Immature natural killer cell (primary cell): ENCODE measurements at regions not wholly inside any gene's neighbourhood (a gene's known extent, or its start where the extent isn't known, plus 50 kb on each side); places are given as distances from the start of the nearest gene placed in this dataset.

Source experiments
- DNase-seq, 3 donors: peaks; one replicate each; pipeline ENCODE4 v3.0.0; 2022; ENCODE audit warnings: mixed read lengths in 1 of 3
- H3K27ac Mint-ChIP-seq, 6 donors: one replicate each; pipeline ENCODE4 v1.8.0; 2020; ENCODE audit warnings: mixed read lengths in 6 of 6, mild to moderate bottlenecking in 5 of 6, inconsistent platforms in 4 of 6, moderate library complexity in 3 of 6
- H3K27me3 Mint-ChIP-seq, 3 donors: one replicate each; pipeline ENCODE4 v1.8.0; 2020 to 2021; ENCODE audit warnings: low read depth in 3 of 3, mild to moderate bottlenecking in 3 of 3, mixed read lengths in 3 of 3, moderate library complexity in 3 of 3, inconsistent platforms in 1 of 3
- H3K36me3 Mint-ChIP-seq, 3 donors: one replicate each; pipeline ENCODE4 v1.8.0; 2020; ENCODE audit warnings: mixed read lengths in 3 of 3, inconsistent platforms in 2 of 3, mild to moderate bottlenecking in 2 of 3
- H3K4me1 Mint-ChIP-seq, 2 donors: one replicate each; pipeline ENCODE4 v1.8.0; 2020; ENCODE audit warnings: inconsistent platforms in 2 of 2, mild to moderate bottlenecking in 2 of 2, mixed read lengths in 2 of 2, moderate library complexity in 1 of 2
- H3K4me3 Mint-ChIP-seq, 5 donors: one replicate each; pipeline ENCODE4 v1.8.0; 2020; ENCODE audit warnings: mild to moderate bottlenecking in 5 of 5, mixed read lengths in 5 of 5, inconsistent platforms in 3 of 5, moderate library complexity in 3 of 5
- H3K9me3 Mint-ChIP-seq, 6 donors: one replicate each; pipeline ENCODE4 v1.8.0; 2020; ENCODE audit warnings: mild to moderate bottlenecking in 6 of 6, mixed read lengths in 6 of 6, inconsistent platforms in 4 of 6, moderate library complexity in 3 of 6

DNA sequence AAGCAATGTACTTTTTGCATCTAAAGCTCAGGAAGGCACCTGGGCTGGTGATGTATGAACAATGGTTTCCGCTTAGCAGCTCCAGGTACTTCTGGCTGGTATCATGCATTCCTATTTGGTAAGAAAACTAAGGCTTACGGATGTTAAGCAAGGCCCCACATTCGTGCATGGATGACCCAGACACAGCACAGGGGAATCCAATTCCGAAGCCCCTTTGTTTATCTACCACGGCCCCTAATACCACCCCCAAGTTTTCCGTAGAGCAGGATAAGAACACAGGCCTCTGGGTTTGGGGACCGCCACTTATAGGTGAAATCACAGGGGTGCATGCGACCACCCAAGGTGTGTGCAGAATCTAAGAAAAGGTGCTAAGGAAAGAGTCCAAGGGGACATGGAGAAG is 192.1 kb upstream of the ID2 start:
- Mint-ChIP-seq H3K4me3 (peak overlapping the region in 4 of 5 donors; percentile 34 to 92 (median 69)), H3K4me1 (peaks cover 66 to 71% of the 10 kb centered on the region in 2 donors), H3K27me3 (peaks cover 6 to 20% (median 9%) of the 10 kb centered on the region in 3 donors), H3K27ac (peak overlapping the region; percentile 97 to 100 (median 98)), H3K36me3 (no peaks in the 10 kb centered on the region), H3K9me3 (no peaks in the 10 kb centered on the region)
- DNase-seq, result no peak

DNA sequence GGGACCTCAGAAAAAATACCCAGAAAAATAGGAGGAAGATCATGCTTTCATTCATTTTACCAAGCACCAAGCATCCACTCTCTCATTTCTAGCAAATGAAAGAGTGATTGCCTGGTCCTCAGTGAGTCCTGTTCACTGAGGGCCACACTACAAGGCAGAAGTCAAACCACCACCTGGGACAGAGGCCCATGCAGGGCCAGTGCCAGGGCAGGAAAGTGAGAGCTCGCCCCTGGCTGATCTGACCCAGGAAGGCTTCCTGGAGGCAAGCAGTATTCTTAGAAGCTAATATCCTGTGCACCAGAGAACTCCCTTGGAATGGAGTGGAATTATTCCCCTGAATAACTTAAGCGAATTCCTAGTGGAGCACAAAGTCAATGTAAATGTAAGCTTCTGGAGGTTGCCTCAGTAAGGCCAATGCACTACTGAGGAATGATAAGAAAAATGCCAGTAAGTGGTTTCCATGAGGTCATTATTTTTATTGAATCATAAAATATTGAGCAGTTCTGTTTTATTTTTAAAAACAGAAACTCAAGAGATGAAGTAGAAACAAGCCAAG is 191.6 kb upstream of the ID2 start:
- Mint-ChIP-seq H3K36me3 (no peaks in the 10 kb centered on the region), H3K4me3 (peak overlapping the region in 4 of 5 donors; percentile 30 to 84 (median 44)), H3K4me1 (peaks cover 61 to 66% of the 10 kb centered on the region in 2 donors), H3K9me3 (no peaks in the 10 kb centered on the region), H3K27ac (peak overlapping the region; percentile 97 to 100 (median 98)), H3K27me3 (peaks cover 6 to 20% (median 9%) of the 10 kb centered on the region in 3 donors)
- no peak for DNase-seq

DNA sequence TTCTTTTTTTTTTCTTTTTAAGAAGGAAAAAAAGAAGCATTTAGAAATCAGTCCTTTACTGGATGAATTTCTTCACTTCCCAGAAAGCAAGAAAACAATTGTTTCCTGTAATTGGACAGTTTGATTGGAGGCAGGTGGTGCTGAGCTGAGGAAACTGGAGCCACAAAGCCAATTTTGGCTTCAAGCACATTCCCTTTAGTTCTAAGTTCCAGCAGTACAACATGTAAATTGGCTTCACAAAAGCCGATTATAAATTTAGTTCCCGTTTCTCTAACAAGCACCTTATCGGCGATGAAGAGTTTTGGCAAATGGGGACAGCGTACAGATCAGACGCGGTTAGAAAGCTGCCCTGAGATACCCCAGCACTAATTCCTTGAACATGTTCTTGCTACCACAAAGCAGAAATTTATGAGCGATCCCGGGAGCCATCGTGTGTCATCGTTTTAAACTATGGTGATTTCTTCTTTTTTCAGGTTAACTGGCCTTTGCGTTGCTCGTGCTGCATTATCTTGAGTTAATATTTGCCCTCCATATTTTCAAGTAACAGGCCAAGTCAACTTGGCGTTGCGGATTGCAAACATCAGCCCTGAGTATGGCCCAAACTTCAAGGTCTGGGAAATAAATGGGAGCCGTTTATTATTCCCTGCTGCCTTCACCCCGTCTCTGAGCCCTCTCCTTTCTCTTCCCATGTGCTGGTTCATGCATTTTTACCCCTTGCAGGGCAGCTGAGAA is 190.4 kb upstream of the ID2 start:
- Mint-ChIP-seq H3K27ac (peak overlapping the region; percentile 71 to 99 (median 98)), H3K4me1 (peaks cover 54 to 62% of the 10 kb centered on the region in 2 donors), H3K9me3 (no peaks in the 10 kb centered on the region), H3K27me3 (peaks cover 6 to 17% (median 9%) of the 10 kb centered on the region in 3 donors), H3K36me3 (no peaks in the 10 kb centered on the region), H3K4me3 (no peak overlapping the region)
- DNase-seq, result no peak

DNA sequence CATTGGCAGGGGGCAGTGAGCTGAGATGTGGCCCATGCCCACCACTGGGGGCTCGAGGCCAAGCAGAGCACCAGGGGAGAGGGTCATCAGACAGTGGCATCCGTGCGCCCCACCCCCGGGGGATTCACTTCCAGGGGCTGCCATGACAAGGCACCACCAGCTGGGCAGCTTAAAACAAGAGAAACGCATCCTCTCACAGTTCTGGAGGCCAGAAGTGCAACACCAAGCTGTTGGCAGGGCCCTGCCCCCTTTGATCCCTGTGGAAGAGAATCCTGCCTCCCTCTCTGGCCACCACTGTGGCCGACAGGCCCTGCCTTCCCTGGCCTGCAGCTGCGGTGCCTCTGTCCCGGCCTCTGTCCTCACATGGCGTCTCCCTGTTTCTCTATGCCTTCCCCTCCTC is 187.7 kb upstream of the ID2 start:
- no peak for DNase-seq
- Mint-ChIP-seq H3K36me3 (no peaks in the 10 kb centered on the region), H3K4me1 (peaks cover 28 to 44% of the 10 kb centered on the region in 2 donors), H3K9me3 (no peaks in the 10 kb centered on the region), H3K27ac (peak overlapping the region in 3 of 6 donors; percentile 17 to 59 (median 33)), H3K4me3 (no peak overlapping the region), H3K27me3 (peaks cover 0 to 4% (median 0%) of the 10 kb centered on the region in 3 donors)

DNA sequence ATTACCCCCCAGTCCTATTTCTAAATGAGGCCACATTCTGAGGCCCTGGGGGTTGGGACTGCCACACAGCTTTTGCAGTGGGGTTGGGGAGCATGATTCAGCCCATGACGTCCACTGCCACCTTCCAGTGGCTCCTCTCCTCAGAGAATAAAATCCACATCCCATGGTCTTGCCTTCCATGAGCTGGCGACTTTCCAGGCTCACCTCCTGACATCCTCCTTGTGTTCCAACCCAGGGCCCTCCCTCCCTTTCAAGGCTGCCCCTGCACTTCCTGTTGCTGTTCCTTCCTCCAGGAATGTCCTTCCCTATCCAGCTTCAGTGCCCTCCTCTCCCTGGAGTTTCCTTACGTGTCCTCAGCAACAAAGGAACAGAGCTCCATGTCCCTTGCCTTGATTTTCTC is 187.3 kb upstream of the ID2 start:
- Mint-ChIP-seq H3K4me1 (peaks cover 24 to 41% of the 10 kb centered on the region in 2 donors), H3K9me3 (no peaks in the 10 kb centered on the region), H3K4me3 (no peak overlapping the region), H3K27ac (peak overlapping the region in 4 of 6 donors; percentile 17 to 81 (median 46)), H3K27me3 (peaks cover 0 to 4% (median 0%) of the 10 kb centered on the region in 3 donors), H3K36me3 (no peaks in the 10 kb centered on the region)
- DNase-seq, result no peak

DNA sequence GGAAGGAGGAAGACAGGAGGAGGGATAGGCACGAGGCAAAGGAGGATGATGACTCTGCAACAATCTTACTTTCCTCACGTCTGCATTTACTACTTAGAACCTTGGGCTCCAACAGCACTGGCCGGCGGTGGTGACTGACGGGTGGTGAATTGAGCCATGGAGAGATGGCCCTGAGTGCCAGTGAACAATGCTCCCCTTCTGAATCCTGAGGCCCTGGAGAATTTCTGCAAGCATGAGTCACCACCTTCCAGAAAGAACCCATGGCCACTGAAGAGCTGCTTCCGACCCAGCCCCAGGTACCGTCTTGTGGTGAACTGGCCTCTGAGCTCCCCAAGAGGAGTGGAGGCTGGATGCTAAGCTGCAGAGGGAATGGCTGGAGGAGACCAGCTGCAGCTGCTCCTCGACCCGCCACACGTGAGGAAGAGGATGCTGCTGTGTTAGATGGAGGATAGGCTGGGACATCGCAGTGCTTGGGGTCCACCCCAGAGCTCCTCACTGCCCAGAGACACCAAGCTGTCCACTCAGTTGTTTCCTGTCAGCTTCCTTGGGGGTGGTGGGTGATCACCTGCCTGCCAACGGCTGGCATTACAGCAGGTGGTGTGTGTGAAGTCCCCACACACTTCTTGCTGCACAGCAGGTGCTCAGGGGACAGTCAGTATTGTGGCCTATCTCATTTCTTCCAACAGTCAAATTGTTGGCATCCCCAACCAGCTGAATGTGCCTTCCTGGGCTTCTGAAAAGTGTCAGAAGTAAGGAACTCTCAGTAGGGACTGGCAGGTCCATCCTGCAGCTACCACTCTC is 186.5 kb upstream of the ID2 start:
- peaks cover 16 to 33% of the 10 kb centered on the region in 2 donors for H3K4me1 Mint-ChIP-seq
- H3K27ac Mint-ChIP-seq, result no peak overlapping the region
- peaks cover 0 to 5% (median 0%) of the 10 kb centered on the region in 3 donors for H3K27me3 Mint-ChIP-seq
- no peak for DNase-seq
- no peak overlapping the region for H3K4me3 Mint-ChIP-seq
- no peaks in the 10 kb centered on the region for H3K36me3 Mint-ChIP-seq
- H3K9me3 Mint-ChIP-seq, result no peaks in the 10 kb centered on the region

DNA sequence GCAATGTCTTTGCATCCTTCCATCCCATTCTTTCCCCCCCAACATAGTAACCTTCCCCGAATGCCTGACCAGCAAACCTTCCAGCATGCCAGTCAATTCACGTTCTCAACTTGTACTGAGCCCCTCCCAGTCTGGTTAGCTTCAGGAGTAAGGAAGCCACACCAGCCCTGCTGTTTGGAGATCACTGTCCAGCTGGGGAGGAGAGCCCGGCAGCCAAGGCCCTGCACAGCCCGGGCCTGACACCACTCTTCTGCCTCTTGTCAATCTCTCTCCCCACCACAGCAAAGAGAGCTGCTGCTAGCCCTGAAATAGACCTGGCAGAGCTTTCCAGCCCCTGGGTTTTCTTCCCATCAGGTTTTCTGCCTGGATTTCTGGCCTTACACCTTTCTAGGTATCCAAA is 185.8 kb upstream of the ID2 start:
- H3K27me3 Mint-ChIP-seq, result peaks cover 0 to 6% (median 0%) of the 10 kb centered on the region in 3 donors
- H3K4me3 Mint-ChIP-seq, result no peak overlapping the region
- peak overlapping the region in 3 of 6 donors; percentile 33 to 53 (median 47) for H3K27ac Mint-ChIP-seq
- H3K9me3 Mint-ChIP-seq, result no peaks in the 10 kb centered on the region
- peaks cover 11 to 26% of the 10 kb centered on the region in 2 donors for H3K4me1 Mint-ChIP-seq
- DNase-seq, result no peak
- H3K36me3 Mint-ChIP-seq, result no peaks in the 10 kb centered on the region

DNA sequence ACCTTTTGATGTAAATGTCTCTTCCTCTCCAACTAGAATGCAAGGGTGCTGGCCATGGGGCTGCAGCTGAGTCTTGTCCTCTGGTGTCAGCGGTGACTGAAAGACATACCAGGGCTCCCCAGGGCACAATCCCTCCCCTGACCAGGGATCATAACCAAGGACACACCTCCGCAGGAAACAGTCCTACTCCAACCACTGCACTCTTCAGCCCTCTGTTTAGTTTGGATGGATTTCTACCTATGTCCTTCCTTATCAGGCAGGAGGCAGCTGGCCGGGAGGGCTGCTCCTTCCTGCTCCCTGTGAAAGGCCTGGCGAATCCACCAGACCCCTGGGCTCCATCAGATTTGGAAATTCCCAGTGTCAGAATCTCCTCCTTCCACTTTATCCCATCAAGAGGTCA is 185.2 kb upstream of the ID2 start:
- Mint-ChIP-seq H3K9me3 (no peaks in the 10 kb centered on the region), H3K36me3 (no peaks in the 10 kb centered on the region), H3K27me3 (peaks cover 0 to 6% (median 0%) of the 10 kb centered on the region in 3 donors), H3K4me3 (no peak overlapping the region), H3K4me1 (peaks cover 6 to 21% of the 10 kb centered on the region in 2 donors), H3K27ac (peak overlapping the region in 4 of 6 donors; percentile 33 to 53 (median 45))
- DNase-seq, result no peak

DNA sequence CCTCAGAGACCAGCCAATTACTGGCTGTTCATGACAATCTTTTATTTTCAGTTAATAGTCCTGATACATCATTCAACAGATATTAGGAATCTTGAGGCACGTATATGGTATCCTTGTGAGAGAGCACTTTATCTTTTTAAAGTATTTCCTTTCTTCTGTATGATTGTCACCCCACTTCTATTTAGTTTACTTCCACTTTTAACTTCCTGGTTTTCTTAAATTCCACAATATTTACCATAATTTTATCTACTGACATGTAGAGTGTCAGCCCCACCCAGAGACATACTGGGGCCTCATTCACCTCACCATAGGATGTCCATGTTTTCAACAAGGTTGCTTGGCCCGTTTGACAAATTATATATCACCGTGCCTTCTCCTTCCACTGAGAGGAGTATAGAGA is 182.9 kb upstream of the ID2 start:
- no peaks in the 10 kb centered on the region for H3K36me3 Mint-ChIP-seq
- no peaks in the 10 kb centered on the region for H3K9me3 Mint-ChIP-seq
- DNase-seq, result no peak
- H3K27me3 Mint-ChIP-seq, result peaks cover 0 to 4% (median 0%) of the 10 kb centered on the region in 3 donors
- H3K4me1 Mint-ChIP-seq, result peaks cover 6 to 19% of the 10 kb centered on the region in 2 donors
- peak overlapping the region in 2 of 6 donors; percentile 3 to 43 for H3K27ac Mint-ChIP-seq
- no peak overlapping the region for H3K4me3 Mint-ChIP-seq

DNA sequence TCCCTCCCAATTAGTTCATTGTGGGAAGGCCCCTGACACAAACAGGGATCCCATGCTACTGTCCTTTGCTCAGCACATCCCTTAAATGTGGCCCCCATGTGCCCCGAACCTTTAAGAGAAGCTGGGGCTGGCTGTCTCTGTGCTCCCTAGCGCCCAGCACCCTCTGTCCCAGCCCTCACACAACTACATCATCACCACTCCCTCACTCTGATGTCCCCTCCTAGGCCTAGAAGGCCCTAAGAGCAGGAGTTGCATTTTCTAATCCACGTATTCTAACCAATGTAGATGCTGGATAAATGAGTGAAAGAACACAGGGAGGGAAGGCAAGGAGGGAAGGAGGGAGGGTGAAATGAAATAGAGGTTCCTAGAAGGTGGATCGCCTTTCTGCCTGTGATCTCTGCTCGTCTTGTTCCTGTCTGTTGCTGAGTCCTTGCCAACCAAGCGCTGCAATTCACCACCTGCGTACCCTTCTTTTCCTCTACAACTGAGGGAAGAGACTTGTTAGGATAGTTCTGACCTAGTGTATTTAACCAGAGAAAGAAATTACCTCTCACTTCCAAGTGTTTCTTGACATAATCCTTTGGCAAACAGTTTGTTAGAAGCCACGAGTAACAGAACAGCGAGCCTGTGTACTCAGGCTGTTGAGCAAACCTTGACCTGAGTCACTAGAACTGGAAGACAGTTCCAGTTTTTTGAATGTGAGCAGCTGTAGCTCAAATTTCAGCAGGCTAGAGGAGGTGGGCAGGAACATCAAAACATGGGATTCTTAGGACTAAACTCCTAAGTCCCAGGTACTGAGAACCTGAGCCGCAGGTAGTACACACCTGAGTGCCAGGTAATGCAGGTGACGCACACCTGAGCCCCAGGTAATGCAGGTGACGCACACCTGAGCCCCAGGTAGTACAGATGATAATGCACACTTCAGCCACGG is 181.5 kb upstream of the ID2 start:
- H3K4me3 Mint-ChIP-seq, result no peak overlapping the region
- no peaks in the 10 kb centered on the region for H3K36me3 Mint-ChIP-seq
- peak overlapping the region in 1 of 6 donors; percentile 42 for H3K27ac Mint-ChIP-seq
- peaks cover 0 to 2% (median 0%) of the 10 kb centered on the region in 3 donors for H3K27me3 Mint-ChIP-seq
- no peak for DNase-seq
- no peaks in the 10 kb centered on the region for H3K9me3 Mint-ChIP-seq
- peaks cover 10 to 24% of the 10 kb centered on the region in 2 donors for H3K4me1 Mint-ChIP-seq

DNA sequence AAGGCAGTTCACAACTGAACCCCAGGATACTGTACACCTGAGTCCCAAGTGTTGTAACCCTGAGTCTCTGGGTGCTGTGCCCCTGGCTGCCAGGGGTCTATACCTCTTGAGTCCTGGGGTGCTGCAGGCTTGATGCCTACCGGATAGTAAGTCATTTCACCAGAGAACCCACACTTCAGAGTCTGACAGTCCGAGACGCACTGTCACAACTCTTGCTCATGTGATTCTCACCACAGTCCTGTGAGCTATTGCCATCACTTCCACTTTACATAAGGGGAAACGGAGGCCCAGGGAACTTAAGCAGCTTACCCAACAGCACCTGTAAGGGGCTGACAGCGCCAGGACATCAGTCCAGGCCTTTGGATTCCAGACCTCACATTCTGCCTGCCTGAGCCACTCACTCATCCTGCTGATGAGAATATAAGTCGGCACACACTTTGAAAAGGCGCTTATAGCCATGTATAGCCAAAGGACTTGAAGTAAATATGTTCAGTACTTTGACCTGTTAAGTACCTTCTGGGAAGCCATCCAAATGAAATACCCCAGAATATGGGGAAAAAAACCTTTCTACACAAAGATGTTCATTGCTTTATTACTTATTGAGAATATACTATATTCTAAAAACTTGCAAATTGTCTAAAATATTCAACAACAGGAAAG is 180.7 kb upstream of the ID2 start:
- Mint-ChIP-seq H3K27me3 (peaks cover 0 to 2% (median 0%) of the 10 kb centered on the region in 3 donors), H3K9me3 (no peaks in the 10 kb centered on the region), H3K27ac (no peak overlapping the region), H3K4me3 (no peak overlapping the region), H3K36me3 (no peaks in the 10 kb centered on the region), H3K4me1 (peaks cover 9 to 20% of the 10 kb centered on the region in 2 donors)
- no peak for DNase-seq

DNA sequence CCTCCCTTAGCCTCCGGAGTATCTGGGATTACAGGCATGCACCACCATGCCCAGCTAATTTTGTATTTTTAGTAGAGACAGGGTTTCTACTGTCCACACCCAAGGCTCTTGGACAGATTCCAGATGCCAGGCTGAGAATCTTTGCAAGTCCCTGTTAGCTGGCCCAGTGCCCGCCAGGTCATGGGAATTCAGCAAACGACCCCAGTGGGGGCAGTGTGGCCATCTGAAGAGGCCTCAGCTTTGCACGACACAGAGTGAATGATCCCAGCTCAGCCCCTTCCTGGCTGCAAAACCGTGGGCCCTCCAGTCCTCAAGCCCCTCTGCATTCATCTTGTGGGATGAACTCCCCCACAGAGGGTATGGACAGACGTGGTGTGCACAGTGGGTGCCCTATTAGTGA is 179.5 kb upstream of the ID2 start:
- H3K27me3 Mint-ChIP-seq, result peaks cover 0 to 2% (median 0%) of the 10 kb centered on the region in 3 donors
- H3K4me3 Mint-ChIP-seq, result no peak overlapping the region
- no peaks in the 10 kb centered on the region for H3K9me3 Mint-ChIP-seq
- no peak for DNase-seq
- H3K36me3 Mint-ChIP-seq, result no peaks in the 10 kb centered on the region
- H3K27ac Mint-ChIP-seq, result no peak overlapping the region
- H3K4me1 Mint-ChIP-seq, result peaks cover 6 to 14% of the 10 kb centered on the region in 2 donors
